MM.1S (cell line): ENCODE measurements at regions not wholly inside any gene's neighbourhood (a gene's known extent, or its start where the extent isn't known, plus 50 kb on each side); places are given as distances from the start of the nearest gene placed in this dataset.

Experiments used
- DNase-seq: peaks from one replicate; pipeline ENCODE4 v3.0.0-alpha.2; 2015
- H2AFZ ChIP-seq: fragments of 300-600 bp; sonication (generic); 2 replicates; pipeline ENCODE4 v1.6.0; 2016; ENCODE audit warnings: antibody characterized with exemption, low read length
- H3F3A ChIP-seq: fragments of 300-600 bp; sonication (generic); 2 replicates; pipeline ENCODE4 v1.6.1; 2016; ENCODE audit warnings: mild to moderate bottlenecking, antibody characterized with exemption, low read length, moderate library complexity, mixed read lengths; ENCODE audit not compliant: insufficient read depth
- H3K27ac ChIP-seq: fragments of 300-600 bp; sonication (generic); 2 replicates; pipeline ENCODE4 v1.5.1; 2016; ENCODE audit warnings: mild to moderate bottlenecking, low read length
- H3K27me3 ChIP-seq: fragments of 300-600 bp; sonication (generic); replicated peaks from 2 replicates; pipeline ENCODE4 v1.6.0; 2016; ENCODE audit warnings: low read length; ENCODE audit not compliant: insufficient read depth
- H3K36me3 ChIP-seq: fragments of 300-600 bp; sonication (generic); replicated peaks from 2 replicates; pipeline ENCODE4 v1.6.1; 2016; ENCODE audit warnings: mild to moderate bottlenecking, low read length, mixed read lengths; ENCODE audit not compliant: insufficient read depth
- H3K4me1 ChIP-seq: fragments of 300-600 bp; sonication (generic); 2 replicates; pipeline ENCODE4 v1.6.1; 2016; ENCODE audit warnings: low read length, mixed read lengths
- H3K4me2 ChIP-seq: fragments of 300-600 bp; sonication (generic); 2 replicates; pipeline ENCODE4 v1.6.0; 2016; ENCODE audit warnings: low read depth, low read length
- H3K4me3 ChIP-seq: fragments of 300-600 bp; sonication (generic); 2 replicates; pipeline ENCODE4 v1.5.1; 2016; ENCODE audit warnings: low read length, mixed read lengths
- H3K79me2 ChIP-seq: fragments of 300-600 bp; sonication (generic); 2 replicates; pipeline ENCODE4 v1.6.1; 2016; ENCODE audit warnings: mixed run types, low read length, mixed read lengths
- H3K9ac ChIP-seq: fragments of 300-600 bp; sonication (generic); 2 replicates; pipeline ENCODE4 v1.6.1; 2016; ENCODE audit warnings: low read length, mixed read lengths
- H3K9me2 ChIP-seq: fragments of 300-600 bp; sonication (generic); replicated peaks from 2 replicates; pipeline ENCODE4 v1.6.1; 2016; ENCODE audit warnings: mild to moderate bottlenecking, low read length, mixed read lengths; ENCODE audit not compliant: insufficient read depth
- H3K9me3 ChIP-seq: fragments of 300-600 bp; sonication (generic); replicated peaks from 2 replicates; pipeline ENCODE4 v1.6.1; 2016; ENCODE audit warnings: mild to moderate bottlenecking, low read length, mixed read lengths; ENCODE audit not compliant: insufficient read depth
- H4K20me1 ChIP-seq: fragments of 300-600 bp; sonication (generic); 2 replicates; pipeline ENCODE4 v1.6.1; 2016; ENCODE audit warnings: mild to moderate bottlenecking, low read length, moderate library complexity, mixed read lengths; ENCODE audit not compliant: insufficient read depth
- EZH2 ChIP-seq: fragments of 300-600 bp; sonication (generic); optimal IDR thresholded peaks from 2 replicates; pipeline ENCODE3; 2017; ENCODE audit warnings: low read depth, mild to moderate bottlenecking, antibody characterized with exemption, low read length, mixed read lengths
- EZH2phosphoT487 ChIP-seq: fragments of 300-600 bp; sonication (generic); IDR thresholded peaks from 2 replicates; pipeline ENCODE4 v1.6.1; 2018; ENCODE audit warnings: antibody characterized with exemption, low read length
- TF ChIP-seq, protein P1 (sequence below): fragments of 300-600 bp; sonication (generic); IDR thresholded peaks from 2 replicates; pipeline ENCODE4 v1.5.1; 2016; ENCODE audit warnings: antibody characterized with exemption, low read length, mixed read lengths

DNA sequence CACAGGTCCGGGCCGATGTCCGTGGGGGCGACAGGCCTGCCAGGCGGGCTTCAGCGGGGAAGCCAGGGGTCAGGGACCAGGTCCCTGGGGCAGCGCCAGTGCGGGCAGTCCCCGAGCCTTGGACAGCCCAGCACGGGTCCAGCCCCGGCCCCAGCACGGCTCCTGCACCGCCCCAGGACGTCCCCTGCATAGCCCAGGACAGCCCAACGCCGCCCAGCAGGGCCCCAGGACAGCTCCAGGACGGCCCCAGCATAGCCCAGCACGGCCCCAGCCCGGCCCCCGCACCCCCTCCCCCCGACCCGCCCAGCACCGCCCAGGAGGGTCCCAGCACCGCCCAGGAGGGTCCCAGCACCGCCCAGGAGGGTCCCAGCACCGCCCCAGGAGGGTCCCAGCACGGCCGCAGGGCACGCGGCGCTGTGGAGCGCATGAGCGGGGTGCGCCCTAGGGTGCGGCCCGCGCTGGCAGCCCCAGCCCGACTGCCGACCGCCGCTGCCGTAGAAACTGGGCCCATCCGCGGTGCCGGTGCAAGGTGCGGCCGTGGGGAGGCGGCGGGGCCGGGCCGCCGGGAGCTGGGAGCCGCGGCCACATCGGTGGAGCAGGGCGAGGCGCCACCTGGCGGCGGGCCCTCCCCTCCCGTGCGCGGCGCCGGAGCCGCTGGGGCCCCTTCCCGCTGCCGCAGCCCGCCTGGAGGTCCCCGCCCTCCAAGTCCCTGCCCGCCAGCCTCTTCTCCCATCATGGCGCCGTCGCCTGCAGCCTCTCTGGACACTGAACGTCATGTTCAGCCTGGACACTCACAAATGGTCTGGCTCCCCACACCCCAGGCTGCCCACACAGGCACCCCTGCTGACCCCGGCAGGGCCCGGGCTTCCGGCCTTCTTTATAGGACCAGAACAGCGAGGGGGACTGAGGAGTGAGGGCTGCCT lies 106.8 kb upstream of the NKX1-1 start:
- no peaks in the 10 kb centered on the region for H3K79me2 ChIP-seq
- H3K4me3 ChIP-seq, result no peak overlapping the region
- no peaks in the 10 kb centered on the region for H3F3A ChIP-seq
- no peak overlapping the region for H2AFZ ChIP-seq
- no peak for DNase-seq
- TF ChIP-seq EZH2phosphoT487, result no peak
- H3K4me1 ChIP-seq, result no peaks in the 10 kb centered on the region
- 0 out of 2 replicates have a peak, but pooled peaks cover 7% of the 10 kb centered on the region for H3K27me3 ChIP-seq
- no peaks in the 10 kb centered on the region for H3K9me3 ChIP-seq
- H3K4me2 ChIP-seq, result no peak overlapping the region
- no peaks in the 10 kb centered on the region for H3K36me3 ChIP-seq
- H3K27ac ChIP-seq, result no peak overlapping the region
- H3K9ac ChIP-seq, result no peak overlapping the region
- no peaks in the 10 kb centered on the region for H3K9me2 ChIP-seq
- H4K20me1 ChIP-seq, result no peaks in the 10 kb centered on the region

DNA sequence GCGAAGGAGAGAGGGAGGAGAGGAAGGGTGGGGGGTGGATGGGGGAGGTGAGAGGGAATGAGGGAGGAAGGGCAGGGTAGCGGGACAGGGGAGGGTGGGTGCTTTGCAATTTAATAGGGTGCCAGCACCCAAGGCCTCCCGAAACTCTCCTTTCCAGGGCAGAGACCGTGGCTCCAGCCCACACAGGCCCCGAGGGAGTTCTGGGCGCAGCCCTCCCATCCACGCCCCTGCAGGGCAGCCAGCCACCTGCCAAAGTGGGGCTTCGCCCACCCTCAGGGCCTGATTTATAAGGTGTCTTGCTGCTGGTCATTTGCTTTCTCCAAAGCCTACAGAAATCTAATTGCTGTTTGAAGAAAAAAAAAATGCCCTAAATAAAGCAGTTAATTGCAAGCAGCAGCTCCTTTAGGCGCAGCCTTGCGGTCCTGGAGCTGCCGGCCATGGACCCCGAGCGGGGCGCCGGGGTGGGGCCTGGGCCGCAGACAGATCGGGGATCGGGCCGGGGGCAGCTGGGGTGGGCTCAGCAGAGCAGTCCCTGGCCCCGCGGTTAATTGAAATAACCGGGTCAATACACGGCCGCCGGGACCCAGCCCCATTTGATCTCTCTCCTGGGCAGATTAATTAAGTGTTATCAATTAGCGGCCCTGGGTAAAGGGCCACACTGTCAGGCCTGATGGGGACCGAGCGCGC lies 106.0 kb upstream of the NKX1-1 start:
- TF ChIP-seq, protein P1, sequence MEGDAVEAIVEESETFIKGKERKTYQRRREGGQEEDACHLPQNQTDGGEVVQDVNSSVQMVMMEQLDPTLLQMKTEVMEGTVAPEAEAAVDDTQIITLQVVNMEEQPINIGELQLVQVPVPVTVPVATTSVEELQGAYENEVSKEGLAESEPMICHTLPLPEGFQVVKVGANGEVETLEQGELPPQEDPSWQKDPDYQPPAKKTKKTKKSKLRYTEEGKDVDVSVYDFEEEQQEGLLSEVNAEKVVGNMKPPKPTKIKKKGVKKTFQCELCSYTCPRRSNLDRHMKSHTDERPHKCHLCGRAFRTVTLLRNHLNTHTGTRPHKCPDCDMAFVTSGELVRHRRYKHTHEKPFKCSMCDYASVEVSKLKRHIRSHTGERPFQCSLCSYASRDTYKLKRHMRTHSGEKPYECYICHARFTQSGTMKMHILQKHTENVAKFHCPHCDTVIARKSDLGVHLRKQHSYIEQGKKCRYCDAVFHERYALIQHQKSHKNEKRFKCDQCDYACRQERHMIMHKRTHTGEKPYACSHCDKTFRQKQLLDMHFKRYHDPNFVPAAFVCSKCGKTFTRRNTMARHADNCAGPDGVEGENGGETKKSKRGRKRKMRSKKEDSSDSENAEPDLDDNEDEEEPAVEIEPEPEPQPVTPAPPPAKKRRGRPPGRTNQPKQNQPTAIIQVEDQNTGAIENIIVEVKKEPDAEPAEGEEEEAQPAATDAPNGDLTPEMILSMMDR, result no peak
- TF ChIP-seq EZH2, result no peak
- no peak for TF ChIP-seq EZH2phosphoT487
- Histone ChIP-seq H3K9me2 (no peaks in the 10 kb centered on the region), H3K9me3 (no peaks in the 10 kb centered on the region), H3K4me3 (no peak overlapping the region), H3K4me2 (no peak overlapping the region), H3K36me3 (no peaks in the 10 kb centered on the region), H3K27ac (no peak overlapping the region), H4K20me1 (no peaks in the 10 kb centered on the region), H3K4me1 (no peaks in the 10 kb centered on the region), H3K27me3 (0 out of 2 replicates have a peak, but pooled peaks cover 7% of the 10 kb centered on the region), H3K79me2 (no peaks in the 10 kb centered on the region), H3K9ac (no peak overlapping the region), H2AFZ (no peak overlapping the region), H3F3A (no peaks in the 10 kb centered on the region)
- DNase-seq, result no peak

DNA sequence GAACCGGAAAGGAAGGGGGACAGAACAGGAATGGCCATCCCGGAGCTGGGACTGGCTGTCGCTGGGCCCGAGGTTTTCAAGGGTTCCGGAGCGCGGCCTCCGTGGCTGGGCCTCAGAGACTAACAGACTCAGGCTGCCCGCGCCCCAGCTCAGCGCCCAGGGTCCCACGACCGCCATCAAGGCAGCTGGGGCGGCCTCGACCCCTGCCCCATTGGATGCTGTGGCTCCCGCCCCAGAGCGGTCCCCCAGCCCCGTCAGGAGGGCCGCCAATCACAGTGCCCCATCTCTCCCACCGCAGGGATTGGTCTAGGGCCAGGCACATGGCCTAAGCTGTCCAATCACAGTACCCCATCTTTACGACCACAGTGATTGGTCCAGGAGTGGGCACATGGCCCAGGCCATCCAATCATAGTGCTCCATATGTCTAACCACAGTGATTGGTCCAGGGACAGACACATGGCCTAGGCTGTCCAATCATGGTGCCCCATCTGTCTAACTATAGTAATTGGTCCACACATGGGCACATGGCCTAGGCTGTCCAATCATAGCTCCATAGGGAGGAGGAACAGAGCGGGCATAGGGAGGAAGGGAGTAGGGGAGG lies 105.3 kb upstream of the NKX1-1 start:
- no peaks in the 10 kb centered on the region for H3K9me3 ChIP-seq
- no peaks in the 10 kb centered on the region for H3K9me2 ChIP-seq
- H4K20me1 ChIP-seq, result no peaks in the 10 kb centered on the region
- no peaks in the 10 kb centered on the region for H3K79me2 ChIP-seq
- no peak overlapping the region for H3K4me3 ChIP-seq
- H3K4me2 ChIP-seq, result no peak overlapping the region
- no peak overlapping the region for H3K9ac ChIP-seq
- H3K27me3 ChIP-seq, result 0 out of 2 replicates have a peak, but pooled peaks cover 7% of the 10 kb centered on the region
- no peak overlapping the region for H2AFZ ChIP-seq
- no peaks in the 10 kb centered on the region for H3K36me3 ChIP-seq
- H3K27ac ChIP-seq, result no peak overlapping the region
- no peaks in the 10 kb centered on the region for H3F3A ChIP-seq
- no peaks in the 10 kb centered on the region for H3K4me1 ChIP-seq
- peak; percentile 19 for DNase-seq
- TF ChIP-seq, protein P1, result no peak
- TF ChIP-seq EZH2phosphoT487 (no peak), EZH2 (no peak)
